ENCODE measurements at regions not wholly inside any gene's neighbourhood (a gene's known extent, or its start where the extent isn't known, plus 50 kb on each side); places are given as distances from the start of the nearest gene placed in this dataset.

DNA sequence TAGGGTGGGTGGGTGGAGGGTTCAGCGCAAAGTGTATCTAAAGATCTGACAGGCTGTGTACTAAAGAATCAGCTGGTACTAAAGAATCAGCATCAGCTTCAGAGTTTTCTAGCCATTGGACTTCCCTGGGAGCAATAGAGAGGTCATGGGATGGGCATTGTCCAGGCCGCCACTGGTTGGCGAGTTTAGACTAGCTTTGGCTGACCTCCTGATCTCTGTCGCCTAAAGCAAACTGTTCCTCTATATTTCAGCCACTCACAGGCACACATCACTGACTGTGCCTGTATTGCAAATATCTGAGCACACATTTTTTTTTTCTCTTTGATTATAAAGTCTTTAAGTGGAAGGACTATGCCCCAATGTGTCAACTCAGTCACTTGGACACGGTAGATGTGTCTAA, 267.8 kb upstream of the SKOR2 start:
- TF ChIP-seq TCF12 (IDR thresholded peaks at IDR 0.05): no peak
- no peak for TF ChIP-seq CTCF (IDR thresholded peaks at IDR 0.05)
- TF ChIP-seq EP300 (IDR thresholded peaks at IDR 0.05; ENCODE audit: borderline replicate concordance in 1 of 2, low read depth in 1 of 2, low read length in 1 of 2): no peak
- TF ChIP-seq GABPA (IDR thresholded peaks at IDR 0.05; ENCODE audit: low read depth): no peak
- TF ChIP-seq POLR2AphosphoS5 (IDR thresholded peaks at IDR 0.05; ENCODE audit: low read depth, low read length): no peak
- TF ChIP-seq USF2 (IDR thresholded peaks at IDR 0.05; ENCODE audit: borderline replicate concordance, low read depth, low read length): no peak
- no peak for TF ChIP-seq JUND (IDR thresholded peaks at IDR 0.05)
- no peak for TF ChIP-seq ELF1 (IDR thresholded peaks at IDR 0.05)
- no peak for TF ChIP-seq NFIC (IDR thresholded peaks at IDR 0.05; ENCODE audit: borderline replicate concordance)
- no peak for TF ChIP-seq PBX3 (IDR thresholded peaks at IDR 0.05)
- TF ChIP-seq RFX5 (IDR thresholded peaks at IDR 0.05; ENCODE audit: low read length): no peak
- no peak for TF ChIP-seq EZH2phosphoT487 (IDR thresholded peaks at IDR 0.05; ENCODE audit: borderline replicate concordance, low read depth)

Data from SK-N-SH (cell line).